ENCODE measurements at regions not wholly inside any gene's neighbourhood (a gene's known extent, or its start where the extent isn't known, plus 50 kb on each side); places are given as distances from the start of the nearest gene placed in this dataset.
"Not testable (repeated sequence)": the region's sequence is repeated elsewhere in the genome, so short reads cannot be mapped to it uniquely, and the experiment has no call there.

DNA sequence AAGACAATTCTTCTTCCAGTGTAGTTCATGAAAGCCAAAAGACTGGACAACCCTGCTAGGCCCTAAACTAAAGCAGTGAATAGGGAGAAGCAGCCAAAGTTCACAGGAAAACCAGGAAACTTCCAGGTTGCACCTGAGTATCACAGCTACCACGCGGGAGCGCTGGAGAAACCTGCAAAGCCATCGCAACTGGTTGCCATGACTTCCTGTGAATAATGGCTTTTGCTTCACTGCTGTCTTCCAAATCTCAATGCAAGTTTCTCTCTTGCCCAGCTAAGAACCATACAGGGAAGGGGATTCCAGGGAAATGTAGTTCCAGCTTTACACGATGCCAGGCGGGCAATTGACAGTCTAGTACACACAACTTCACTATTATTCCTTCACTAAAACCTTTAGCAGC, 114.1 kb downstream of the GXYLT1 start:
- in situ Hi-C loops (cut with MboI; ENCODE audit: low sequenced_read_pairs, unreplicated experiment) = no loop called here
- TF ChIP-seq, protein P1, sequence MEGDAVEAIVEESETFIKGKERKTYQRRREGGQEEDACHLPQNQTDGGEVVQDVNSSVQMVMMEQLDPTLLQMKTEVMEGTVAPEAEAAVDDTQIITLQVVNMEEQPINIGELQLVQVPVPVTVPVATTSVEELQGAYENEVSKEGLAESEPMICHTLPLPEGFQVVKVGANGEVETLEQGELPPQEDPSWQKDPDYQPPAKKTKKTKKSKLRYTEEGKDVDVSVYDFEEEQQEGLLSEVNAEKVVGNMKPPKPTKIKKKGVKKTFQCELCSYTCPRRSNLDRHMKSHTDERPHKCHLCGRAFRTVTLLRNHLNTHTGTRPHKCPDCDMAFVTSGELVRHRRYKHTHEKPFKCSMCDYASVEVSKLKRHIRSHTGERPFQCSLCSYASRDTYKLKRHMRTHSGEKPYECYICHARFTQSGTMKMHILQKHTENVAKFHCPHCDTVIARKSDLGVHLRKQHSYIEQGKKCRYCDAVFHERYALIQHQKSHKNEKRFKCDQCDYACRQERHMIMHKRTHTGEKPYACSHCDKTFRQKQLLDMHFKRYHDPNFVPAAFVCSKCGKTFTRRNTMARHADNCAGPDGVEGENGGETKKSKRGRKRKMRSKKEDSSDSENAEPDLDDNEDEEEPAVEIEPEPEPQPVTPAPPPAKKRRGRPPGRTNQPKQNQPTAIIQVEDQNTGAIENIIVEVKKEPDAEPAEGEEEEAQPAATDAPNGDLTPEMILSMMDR (IDR thresholded peaks at IDR 0.05; ENCODE audit: borderline replicate concordance, control extremely low read depth, extremely low read depth, insufficient read depth, missing control alignments) = no peak

DNA sequence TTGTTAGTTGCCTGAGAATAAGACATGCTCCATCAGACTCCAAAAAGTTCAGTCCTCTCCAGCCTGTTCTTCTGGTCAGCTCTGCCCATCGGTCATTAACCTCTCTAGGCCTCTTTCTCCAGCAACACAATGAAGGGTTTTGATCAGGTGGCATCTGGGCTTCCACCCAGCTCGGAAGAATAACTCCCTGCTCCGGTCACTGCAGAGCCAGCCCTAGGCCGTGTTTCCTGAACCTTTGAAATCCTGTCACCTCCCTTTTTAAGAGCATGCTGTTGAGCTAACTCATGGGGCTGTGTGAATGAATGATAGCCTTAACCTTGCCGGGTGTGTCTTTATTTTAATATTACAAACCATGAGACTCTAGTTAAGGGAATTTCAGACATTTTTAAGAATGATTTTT, 117.1 kb downstream of the GXYLT1 start:
- TF ChIP-seq, protein P1 (IDR thresholded peaks at IDR 0.05; ENCODE audit: borderline replicate concordance, control extremely low read depth, extremely low read depth, insufficient read depth, missing control alignments) = no peak
- in situ Hi-C loops (cut with MboI; ENCODE audit: low sequenced_read_pairs, unreplicated experiment) = no loop called here
- DNase-seq (ENCODE audit: low spot score) = no peak

More for the DNA sequence above, 114.1 kb downstream of the GXYLT1 start:
- DNase-seq (ENCODE audit: low spot score) = no peak

DNA sequence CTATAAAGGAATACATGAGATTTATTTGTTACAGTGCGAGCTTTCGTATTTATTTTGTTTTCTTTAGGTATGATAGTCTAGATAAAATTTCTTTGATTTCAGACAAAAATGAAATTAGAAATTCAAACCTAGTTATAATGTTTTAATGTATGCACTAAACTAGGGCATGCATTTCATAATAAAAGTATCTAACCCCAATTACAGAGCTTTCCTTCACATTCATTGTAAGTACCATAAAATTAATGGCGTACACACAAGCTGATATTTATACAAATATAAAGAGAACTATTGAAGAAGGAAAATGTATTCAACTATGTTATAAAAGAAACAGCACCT, 120.2 kb downstream of the GXYLT1 start:
- in situ Hi-C loops (cut with MboI; ENCODE audit: low sequenced_read_pairs, unreplicated experiment) = loop anchor here (25.0 kb wide), 2 partner anchors 737 to 1087 kb away; no protein-coding TSS in a partner anchor
- TF ChIP-seq, protein P1 (IDR thresholded peaks at IDR 0.05; ENCODE audit: borderline replicate concordance, control extremely low read depth, extremely low read depth, insufficient read depth, missing control alignments) = no peak
- DNase-seq (ENCODE audit: low spot score) = no peak

DNA sequence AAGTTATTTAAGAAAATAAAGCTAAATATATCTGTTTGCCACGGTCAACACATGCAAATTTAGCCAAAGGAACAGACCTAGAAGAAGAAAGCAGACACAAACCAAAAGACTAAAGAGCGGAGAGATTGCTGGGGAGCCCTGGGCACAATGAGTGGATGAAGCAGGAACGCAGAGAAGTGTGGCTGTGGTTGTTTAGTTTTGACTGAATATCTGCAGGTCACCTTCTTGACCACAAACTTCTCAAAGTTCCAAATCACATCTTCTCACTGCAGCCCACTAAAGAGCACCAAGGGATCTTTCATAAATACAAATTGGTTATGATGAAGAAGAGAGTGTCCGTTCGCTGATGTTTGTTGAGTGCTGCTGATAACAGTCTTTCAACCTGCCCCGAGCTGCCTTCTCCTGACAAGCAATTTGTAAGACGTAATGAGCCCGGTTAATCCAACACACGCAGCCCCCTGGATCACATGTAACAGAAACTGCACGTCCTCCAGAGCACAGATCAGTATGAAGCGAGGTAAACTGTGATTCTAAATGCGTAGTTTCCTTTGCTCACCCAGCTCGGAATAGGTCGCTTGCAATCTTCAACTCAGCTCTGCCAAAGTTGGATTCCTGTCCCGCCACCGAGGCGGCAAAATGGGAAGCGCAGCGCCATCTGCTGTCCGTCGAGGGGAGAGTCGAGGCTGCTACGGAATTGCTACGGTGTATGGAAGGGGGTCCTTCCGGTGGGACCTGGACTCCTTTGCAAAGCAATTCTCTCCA, 120.8 kb downstream of the GXYLT1 start:
- peak; percentile 65 for DNase-seq (ENCODE audit: low spot score)
- in situ Hi-C loops (cut with MboI; ENCODE audit: low sequenced_read_pairs, unreplicated experiment) = loop anchor here (25.0 kb wide), 2 partner anchors 737 to 1087 kb away; no protein-coding TSS in a partner anchor
- TF ChIP-seq, protein P1 (IDR thresholded peaks at IDR 0.05; ENCODE audit: borderline replicate concordance, control extremely low read depth, extremely low read depth, insufficient read depth, missing control alignments) = peak; percentile 93

DNA sequence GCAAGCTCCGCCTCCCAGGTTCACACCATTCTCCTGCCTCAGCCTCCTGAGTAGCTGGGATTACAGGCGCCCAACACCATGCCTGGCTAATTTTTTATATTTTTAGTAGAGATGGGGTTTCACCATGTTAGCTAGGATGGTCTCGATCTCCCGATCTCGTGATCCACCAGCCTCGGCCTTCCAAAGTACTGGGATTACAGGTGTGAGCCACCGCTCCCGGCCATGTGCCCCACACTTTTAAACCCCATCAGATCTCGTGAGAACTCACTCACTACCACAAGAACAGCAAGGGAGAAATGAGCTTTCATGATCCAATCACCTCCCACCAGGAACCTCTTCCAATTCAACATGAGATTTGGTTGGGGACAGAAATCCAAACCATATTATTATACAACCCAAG, 122.7 kb downstream of the GXYLT1 start:
- in situ Hi-C loops (cut with MboI; ENCODE audit: low sequenced_read_pairs, unreplicated experiment) = loop anchor here (25.0 kb wide), 2 partner anchors 735 to 1085 kb away; no protein-coding TSS in a partner anchor
- not testable (repeated sequence) for DNase-seq (ENCODE audit: low spot score)

DNA sequence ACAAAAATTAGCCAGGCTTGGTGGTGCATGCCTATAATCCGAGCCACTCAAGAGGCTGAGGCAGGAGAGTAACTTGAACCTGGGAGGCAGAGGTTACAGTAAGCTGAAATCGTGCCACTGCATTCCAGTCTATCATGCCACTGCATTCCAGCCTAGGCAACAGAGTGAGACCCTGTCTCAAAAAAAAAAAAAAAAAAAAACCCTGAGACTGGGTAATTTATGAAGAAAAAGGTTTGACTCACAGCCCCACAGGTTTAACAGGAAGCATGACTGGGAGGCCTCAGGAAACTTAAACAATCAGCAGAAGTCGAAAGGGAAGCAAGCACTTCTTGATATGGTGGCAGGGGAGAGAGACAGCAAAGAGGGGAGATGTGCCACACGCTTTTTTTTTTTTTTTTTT, 123.2 kb downstream of the GXYLT1 start:
- in situ Hi-C loops (cut with MboI; ENCODE audit: low sequenced_read_pairs, unreplicated experiment) = loop anchor here (25.0 kb wide), 2 partner anchors 734 to 1084 kb away; no protein-coding TSS in a partner anchor
- no peak for DNase-seq (ENCODE audit: low spot score)
- TF ChIP-seq, protein P1 (IDR thresholded peaks at IDR 0.05; ENCODE audit: borderline replicate concordance, control extremely low read depth, extremely low read depth, insufficient read depth, missing control alignments) = no peak

DNA sequence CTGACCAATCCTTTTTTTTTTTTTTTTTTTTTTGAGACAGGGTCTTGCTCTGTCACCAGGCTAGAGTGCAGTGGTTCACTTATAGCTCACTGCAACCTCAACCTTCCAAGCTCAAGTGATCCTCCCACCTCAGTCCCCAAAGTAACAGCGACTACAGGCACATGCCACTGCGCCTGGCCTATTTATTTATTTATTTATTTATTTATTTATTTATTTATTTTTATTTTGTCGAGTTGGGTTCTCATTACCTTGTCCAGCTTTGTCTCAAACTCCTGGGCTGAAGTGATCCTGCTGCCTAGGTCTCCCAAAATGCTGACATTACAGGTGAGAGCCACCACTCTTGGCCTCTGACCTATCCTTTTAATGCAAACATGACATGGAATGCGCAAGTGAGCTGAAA, 124.4 kb downstream of the GXYLT1 start:
- in situ Hi-C loops (cut with MboI; ENCODE audit: low sequenced_read_pairs, unreplicated experiment) = loop anchor here (25.0 kb wide), 2 partner anchors 733 to 1083 kb away; no protein-coding TSS in a partner anchor
- no peak for DNase-seq (ENCODE audit: low spot score)
- TF ChIP-seq, protein P1 (IDR thresholded peaks at IDR 0.05; ENCODE audit: borderline replicate concordance, control extremely low read depth, extremely low read depth, insufficient read depth, missing control alignments) = no peak

All from GM13976 (cell line).